Lower leg skin (tissue), 3 donors: ENCODE measurements at regions not wholly inside any gene's neighbourhood (a gene's known extent, or its start where the extent isn't known, plus 50 kb on each side); places are given as distances from the start of the nearest gene placed in this dataset.

Experiments
- POLR2A ChIP-seq, 2 donors: fragments of 450-650 bp; IDR thresholded peaks; one replicate each; pipeline ENCODE4 v1.6.1; 2016 to 2017; ENCODE audit warnings: antibody characterized with exemption in 2 of 2, mild to moderate bottlenecking in 1 of 2, moderate library complexity in 1 of 2
- TF ChIP-seq, protein P1 (sequence below), 3 donors: fragments of 450-650 bp; IDR thresholded peaks; one replicate each; pipeline ENCODE4 v1.5.1; 2016; ENCODE audit warnings: antibody characterized with exemption in 3 of 3, mild to moderate bottlenecking in 3 of 3, moderate library complexity in 2 of 3

DNA sequence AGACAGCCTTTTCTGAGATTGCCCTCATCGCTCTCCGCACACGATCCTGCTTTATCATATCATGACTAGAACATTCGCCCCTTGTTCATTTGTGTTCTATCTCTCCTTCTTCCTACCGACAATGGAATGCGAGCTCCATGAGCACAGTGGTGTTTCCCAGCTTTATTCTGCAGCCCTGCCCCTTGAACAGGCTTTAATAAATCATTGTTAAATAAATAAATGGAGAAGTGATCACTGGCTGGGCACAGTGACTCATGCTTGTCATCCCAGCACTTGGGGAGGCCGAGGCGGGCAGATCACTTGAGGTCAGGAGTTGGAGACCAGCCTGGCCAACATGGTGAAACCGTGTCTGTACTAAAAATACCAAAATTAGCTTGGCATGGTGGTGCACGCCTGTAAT is 1063.3 kb upstream of the EEF2KMT start:
- TF ChIP-seq, protein P1, sequence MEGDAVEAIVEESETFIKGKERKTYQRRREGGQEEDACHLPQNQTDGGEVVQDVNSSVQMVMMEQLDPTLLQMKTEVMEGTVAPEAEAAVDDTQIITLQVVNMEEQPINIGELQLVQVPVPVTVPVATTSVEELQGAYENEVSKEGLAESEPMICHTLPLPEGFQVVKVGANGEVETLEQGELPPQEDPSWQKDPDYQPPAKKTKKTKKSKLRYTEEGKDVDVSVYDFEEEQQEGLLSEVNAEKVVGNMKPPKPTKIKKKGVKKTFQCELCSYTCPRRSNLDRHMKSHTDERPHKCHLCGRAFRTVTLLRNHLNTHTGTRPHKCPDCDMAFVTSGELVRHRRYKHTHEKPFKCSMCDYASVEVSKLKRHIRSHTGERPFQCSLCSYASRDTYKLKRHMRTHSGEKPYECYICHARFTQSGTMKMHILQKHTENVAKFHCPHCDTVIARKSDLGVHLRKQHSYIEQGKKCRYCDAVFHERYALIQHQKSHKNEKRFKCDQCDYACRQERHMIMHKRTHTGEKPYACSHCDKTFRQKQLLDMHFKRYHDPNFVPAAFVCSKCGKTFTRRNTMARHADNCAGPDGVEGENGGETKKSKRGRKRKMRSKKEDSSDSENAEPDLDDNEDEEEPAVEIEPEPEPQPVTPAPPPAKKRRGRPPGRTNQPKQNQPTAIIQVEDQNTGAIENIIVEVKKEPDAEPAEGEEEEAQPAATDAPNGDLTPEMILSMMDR (IDR thresholded peaks at IDR 0.05), result no peak
- no peak for TF ChIP-seq POLR2A (IDR thresholded peaks at IDR 0.05)
